Endothelial cell of umbilical vein (primary cell): ENCODE measurements at regions not wholly inside any gene's neighbourhood (a gene's known extent, or its start where the extent isn't known, plus 50 kb on each side); places are given as distances from the start of the nearest gene placed in this dataset.
"Not testable (repeated sequence)": the region's sequence is repeated elsewhere in the genome, so short reads cannot be mapped to it uniquely, and the experiment has no call there.

Source experiments
- BruUV-seq: library from RNA; stranded (reverse); fragments of 400-500 nt; replicated peaks from 2 replicates; lab custom pipeline; 2021; lab: Mats Ljungman, UMichigan
- CTCF ChIA-PET: fragments of 300-600, 350-600 bp; sonication (Branson Sonifier 250); formaldehyde crosslinking; loops from one replicate; lab custom pipeline; 2021; ENCODE audit warnings: antibody characterized with exemption, inconsistent platforms; lab: Charles Lee
- POLR2A ChIA-PET: fragments of 300-600, 350-600 bp; sonication (Branson Sonifier 250); formaldehyde crosslinking; loops from one replicate; lab custom pipeline; 2021; ENCODE audit warnings: antibody characterized with exemption, inconsistent platforms; lab: Charles Lee
- DNase-seq: peaks from one replicate; pipeline ENCODE4 v3.0.0-alpha.2; 2011; ENCODE audit warnings: low read depth, low spot score
- FAIRE-seq: peaks from 2 replicates; lab custom pipeline; 2011; peaks lifted over from hg19 to GRCh38; lab: Jason Lieb, UNC
- H2AFZ ChIP-seq: 2 replicates; pipeline ENCODE4 v1.6.0; 2012; ENCODE audit warnings: low read depth, low read length, control low read depth, inconsistent platforms
- H3K27ac ChIP-seq: 2 replicates; pipeline ENCODE4 v1.5.1; 2011; ENCODE audit warnings: low read depth, mild to moderate bottlenecking, control low read depth, low read length, moderate library complexity; ENCODE audit not compliant: insufficient read depth
- H3K27me3 ChIP-seq, 2 experiments: 2 replicates each; pipeline versions ENCODE4 v1.6.0 to v1.6.1; 2011; ENCODE audit warnings: low read length in 2 of 2, mixed read lengths in 1 of 2; ENCODE audit not compliant: control insufficient read depth in 2 of 2, insufficient read depth in 2 of 2
- H3K36me3 ChIP-seq, 2 experiments: 2 replicates in 1 of 2; 3 replicates in 1 of 2; pipeline ENCODE4 v1.5.1; 2011; ENCODE audit warnings: low read length in 2 of 2, mild to moderate bottlenecking in 1 of 2, moderate library complexity in 1 of 2; ENCODE audit not compliant: control insufficient read depth in 2 of 2, insufficient read depth in 2 of 2; ENCODE audit errors: extremely low read depth in 1 of 2
- H3K4me1 ChIP-seq: 3 replicates; pipeline ENCODE4 v1.5.1; 2011; ENCODE audit warnings: mild to moderate bottlenecking, low read length; ENCODE audit not compliant: control insufficient read depth, insufficient read depth; ENCODE audit errors: extremely low read depth
- H3K4me2 ChIP-seq: 2 replicates; pipeline ENCODE4 v1.6.1; 2011; ENCODE audit warnings: low read length, control low read depth, mixed read lengths; ENCODE audit not compliant: insufficient read depth
- H3K4me3 ChIP-seq, 3 experiments: fragments of 200-600 bp in 1 of 3; sonication (generic), shearing (Covaris generic) in 1 of 3; replicated peaks in 1 of 3; 2 replicates each; pipeline ENCODE4 v1.5.1; 2011 to 2016; ENCODE audit warnings: control low read depth in 3 of 3, low read length in 3 of 3, mild to moderate bottlenecking in 2 of 3, inconsistent platforms in 1 of 3, low read depth in 1 of 3, moderate library complexity in 1 of 3; ENCODE audit not compliant: insufficient read depth in 1 of 3
- H3K79me2 ChIP-seq: 2 replicates; pipeline ENCODE4 v1.6.0; 2012; ENCODE audit warnings: low read length, inconsistent platforms; ENCODE audit not compliant: control insufficient read depth, insufficient read depth
- H3K9ac ChIP-seq: replicated peaks from 2 replicates; pipeline ENCODE3; 2011; ENCODE audit warnings: low read length, control low read depth; ENCODE audit not compliant: insufficient read depth; ENCODE audit errors: extremely low read depth
- H3K9me1 ChIP-seq: replicated peaks from 3 replicates; pipeline ENCODE4 v1.6.0; 2011; ENCODE audit warnings: mild to moderate bottlenecking, low read length; ENCODE audit not compliant: control insufficient read depth, insufficient read depth; ENCODE audit errors: extremely low read depth
- H3K9me3 ChIP-seq: replicated peaks from 2 replicates; pipeline ENCODE4 v1.5.1; 2012; ENCODE audit warnings: low read length, inconsistent platforms; ENCODE audit not compliant: control insufficient read depth, insufficient read depth
- H4K20me1 ChIP-seq: replicated peaks from 2 replicates; pipeline ENCODE3; 2011; ENCODE audit warnings: mild to moderate bottlenecking, low read length; ENCODE audit not compliant: control insufficient read depth, insufficient read depth; ENCODE audit errors: extremely low read depth
- CTCF ChIP-seq, 2 donors: IDR thresholded peaks; 1 replicate in 1 of 2; 2 replicates in 1 of 2; pipeline ENCODE4 v1.5.1; 2011; ENCODE audit warnings: low read length in 2 of 2, mild to moderate bottlenecking in 2 of 2, moderate library complexity in 2 of 2, control low read depth in 1 of 2, inconsistent platforms in 1 of 2, low read depth in 1 of 2; ENCODE audit not compliant: insufficient read depth in 1 of 2; ENCODE audit errors: extremely low read depth in 1 of 2
- EZH2 ChIP-seq: IDR thresholded peaks from 2 replicates; pipeline ENCODE4 v1.6.1; 2012; ENCODE audit warnings: borderline replicate concordance, low read depth, mild to moderate bottlenecking, moderate library complexity, low read length, inconsistent platforms; ENCODE audit not compliant: severe bottlenecking
- FOS ChIP-seq: IDR thresholded peaks from 2 replicates; pipeline ENCODE4 v1.6.1; 2011; ENCODE audit warnings: mild to moderate bottlenecking, low read length, moderate library complexity, borderline replicate concordance; ENCODE audit not compliant: insufficient read depth
- GATA2 ChIP-seq: IDR thresholded peaks from 2 replicates; pipeline ENCODE4 v1.7.0; 2011; ENCODE audit warnings: low read depth, mild to moderate bottlenecking, moderate library complexity, mixed read lengths, low read length; ENCODE audit not compliant: insufficient read length, insufficient read depth
- JUN ChIP-seq: IDR thresholded peaks from 2 replicates; pipeline ENCODE4 v1.6.1; 2011; ENCODE audit warnings: borderline replicate concordance, low read depth; ENCODE audit not compliant: insufficient read length, insufficient read depth
- MAX ChIP-seq: IDR thresholded peaks from 2 replicates; pipeline ENCODE4 v1.6.1; 2011; ENCODE audit not compliant: insufficient read depth, insufficient read length
- MYC ChIP-seq: IDR thresholded peaks from one replicate; pipeline ENCODE4 v1.6.1; 2011; ENCODE audit warnings: mild to moderate bottlenecking, low read depth, low read length
- POLR2A ChIP-seq: IDR thresholded peaks from 2 replicates; pipeline ENCODE4 v1.6.1; 2012; ENCODE audit warnings: low read depth, mild to moderate bottlenecking, control low read depth, low read length
- POLR2AphosphoS5 ChIP-seq: IDR thresholded peaks from 2 replicates; pipeline ENCODE4 v1.6.1; 2012; ENCODE audit warnings: low read depth, mild to moderate bottlenecking, control low read depth, low read length, moderate library complexity; ENCODE audit not compliant: insufficient read depth
- dilution Hi-C: fragments of 300-500 bp; cut with MboI; formaldehyde crosslinking; loops from one replicate; pipeline ENCODE4 v1.15.0; 2019; ENCODE audit warnings: low sequenced_read_pairs; ENCODE audit not compliant: extremely low pct_ligation_motif_present
- intact Hi-C: fragments of 100-400 bp; cut with micrococcal nuclease; formaldehyde crosslinking; loops from one replicate; pipeline ENCODE4 v1.10.0; 2022

GRCh38 chr20:43383026-43383795 is 74.5 kb upstream of the SRSF6 start:
- no peak for DNase-seq
- intact Hi-C loops (no loop called here), dilution Hi-C loops (no loop called here)
- Histone ChIP-seq H3K9ac (no peak overlapping the region), H3K79me2 (no peaks in the 10 kb centered on the region), H3K4me1 (no peaks in the 10 kb centered on the region), H3K9me1 (no peaks in the 10 kb centered on the region), H3K27ac (no peak overlapping the region), H3K36me3 (no peaks in the 10 kb centered on the region), H3K27me3 (no peaks in the 10 kb centered on the region), H3K4me3 (no peak overlapping the region), H3K9me3 (no peaks in the 10 kb centered on the region), H2AFZ (no peak overlapping the region), H3K4me2 (no peak overlapping the region), H4K20me1 (no peaks in the 10 kb centered on the region)
- POLR2A ChIA-PET, result no interaction called here
- BruUV-seq, result no TSS peak
- no peak for FAIRE-seq
- TF ChIP-seq POLR2A (no peak), MAX (no peak), MYC (no peak), EZH2 (no peak), CTCF (IDR thresholded peaks at IDR 0.05; ENCODE audit: extremely low read depth in 1 of 2, insufficient read depth in 1 of 2, low read depth in 1 of 2, low read length in 2 of 2) (no peak), GATA2 (no peak), FOS (no peak), POLR2AphosphoS5 (no peak), JUN (no peak)
- CTCF ChIA-PET, result no interaction called here

- BruUV-seq, FAIRE-seq, CTCF ChIA-PET: not testable (repeated sequence)
Observed at GRCh38 chr20:43382135-43382534, 75.6 kb upstream of the SRSF6 start.

GRCh38 chr20:43381533-43381932 is 76.2 kb upstream of the SRSF6 start:
- H3K4me3 ChIP-seq, CTCF ChIA-PET, H3K4me1 ChIP-seq, intact Hi-C loops, H3K9ac ChIP-seq, H3K36me3 ChIP-seq, dilution Hi-C loops, H3K27me3 ChIP-seq, H3K9me3 ChIP-seq, DNase-seq, H3K79me2 ChIP-seq, H3K4me2 ChIP-seq, FAIRE-seq, H2AFZ ChIP-seq, H3K27ac ChIP-seq, H3K9me1 ChIP-seq, POLR2A ChIA-PET, H4K20me1 ChIP-seq, BruUV-seq: not testable (repeated sequence)

More at GRCh38 chr20:43382135-43382534, 75.6 kb upstream of the SRSF6 start:
- H3K79me2 ChIP-seq, H3K4me3 ChIP-seq, H3K4me2 ChIP-seq, H3K9ac ChIP-seq, POLR2A ChIA-PET, intact Hi-C loops, H4K20me1 ChIP-seq, H3K27me3 ChIP-seq, H3K4me1 ChIP-seq, H2AFZ ChIP-seq, H3K36me3 ChIP-seq, H3K9me1 ChIP-seq, H3K27ac ChIP-seq, DNase-seq, H3K9me3 ChIP-seq, dilution Hi-C loops: not testable (repeated sequence)
